ENCODE measurements at regions not wholly inside any gene's neighbourhood (a gene's known extent, or its start where the extent isn't known, plus 50 kb on each side); places are given as distances from the start of the nearest gene placed in this dataset.

DNA sequence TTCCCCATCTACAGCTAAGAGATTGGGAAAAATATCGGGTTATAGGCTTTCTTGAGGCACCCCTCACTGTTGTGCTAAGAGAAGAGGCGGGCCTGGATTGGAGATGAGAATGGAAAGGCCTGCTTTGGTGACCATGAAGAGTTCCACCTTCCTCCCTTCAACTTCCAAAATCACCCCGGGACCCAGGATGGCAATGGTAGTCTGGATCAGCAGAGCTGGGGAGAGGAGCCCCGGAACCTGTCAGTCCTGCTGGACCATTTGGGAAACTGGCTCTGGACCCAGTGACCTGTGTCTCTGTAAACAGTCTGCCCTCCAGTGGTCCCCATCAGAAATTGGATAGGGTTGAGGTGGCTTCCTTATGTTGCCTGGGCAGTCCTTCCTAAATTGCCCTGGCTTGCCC lies 1085.6 kb downstream of the KHDRBS2 start:
- TF ChIP-seq, protein P1, sequence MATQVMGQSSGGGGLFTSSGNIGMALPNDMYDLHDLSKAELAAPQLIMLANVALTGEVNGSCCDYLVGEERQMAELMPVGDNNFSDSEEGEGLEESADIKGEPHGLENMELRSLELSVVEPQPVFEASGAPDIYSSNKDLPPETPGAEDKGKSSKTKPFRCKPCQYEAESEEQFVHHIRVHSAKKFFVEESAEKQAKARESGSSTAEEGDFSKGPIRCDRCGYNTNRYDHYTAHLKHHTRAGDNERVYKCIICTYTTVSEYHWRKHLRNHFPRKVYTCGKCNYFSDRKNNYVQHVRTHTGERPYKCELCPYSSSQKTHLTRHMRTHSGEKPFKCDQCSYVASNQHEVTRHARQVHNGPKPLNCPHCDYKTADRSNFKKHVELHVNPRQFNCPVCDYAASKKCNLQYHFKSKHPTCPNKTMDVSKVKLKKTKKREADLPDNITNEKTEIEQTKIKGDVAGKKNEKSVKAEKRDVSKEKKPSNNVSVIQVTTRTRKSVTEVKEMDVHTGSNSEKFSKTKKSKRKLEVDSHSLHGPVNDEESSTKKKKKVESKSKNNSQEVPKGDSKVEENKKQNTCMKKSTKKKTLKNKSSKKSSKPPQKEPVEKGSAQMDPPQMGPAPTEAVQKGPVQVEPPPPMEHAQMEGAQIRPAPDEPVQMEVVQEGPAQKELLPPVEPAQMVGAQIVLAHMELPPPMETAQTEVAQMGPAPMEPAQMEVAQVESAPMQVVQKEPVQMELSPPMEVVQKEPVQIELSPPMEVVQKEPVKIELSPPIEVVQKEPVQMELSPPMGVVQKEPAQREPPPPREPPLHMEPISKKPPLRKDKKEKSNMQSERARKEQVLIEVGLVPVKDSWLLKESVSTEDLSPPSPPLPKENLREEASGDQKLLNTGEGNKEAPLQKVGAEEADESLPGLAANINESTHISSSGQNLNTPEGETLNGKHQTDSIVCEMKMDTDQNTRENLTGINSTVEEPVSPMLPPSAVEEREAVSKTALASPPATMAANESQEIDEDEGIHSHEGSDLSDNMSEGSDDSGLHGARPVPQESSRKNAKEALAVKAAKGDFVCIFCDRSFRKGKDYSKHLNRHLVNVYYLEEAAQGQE (IDR thresholded peaks at IDR 0.05; ENCODE audit: unreplicated experiment): no peak
- TF ChIP-seq EZH2 (IDR thresholded peaks at IDR 0.05; ENCODE audit: low read depth, unreplicated experiment) (no peak), JUNB (IDR thresholded peaks at IDR 0.05; ENCODE audit: unreplicated experiment) (no peak)
- TF ChIP-seq, protein P2, sequence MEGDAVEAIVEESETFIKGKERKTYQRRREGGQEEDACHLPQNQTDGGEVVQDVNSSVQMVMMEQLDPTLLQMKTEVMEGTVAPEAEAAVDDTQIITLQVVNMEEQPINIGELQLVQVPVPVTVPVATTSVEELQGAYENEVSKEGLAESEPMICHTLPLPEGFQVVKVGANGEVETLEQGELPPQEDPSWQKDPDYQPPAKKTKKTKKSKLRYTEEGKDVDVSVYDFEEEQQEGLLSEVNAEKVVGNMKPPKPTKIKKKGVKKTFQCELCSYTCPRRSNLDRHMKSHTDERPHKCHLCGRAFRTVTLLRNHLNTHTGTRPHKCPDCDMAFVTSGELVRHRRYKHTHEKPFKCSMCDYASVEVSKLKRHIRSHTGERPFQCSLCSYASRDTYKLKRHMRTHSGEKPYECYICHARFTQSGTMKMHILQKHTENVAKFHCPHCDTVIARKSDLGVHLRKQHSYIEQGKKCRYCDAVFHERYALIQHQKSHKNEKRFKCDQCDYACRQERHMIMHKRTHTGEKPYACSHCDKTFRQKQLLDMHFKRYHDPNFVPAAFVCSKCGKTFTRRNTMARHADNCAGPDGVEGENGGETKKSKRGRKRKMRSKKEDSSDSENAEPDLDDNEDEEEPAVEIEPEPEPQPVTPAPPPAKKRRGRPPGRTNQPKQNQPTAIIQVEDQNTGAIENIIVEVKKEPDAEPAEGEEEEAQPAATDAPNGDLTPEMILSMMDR (conservative IDR thresholded peaks at IDR 0.05; ENCODE audit: low read depth in 2 of 2): peak in 1 of 2 experiments; percentile 28; a peak in 2 of 4 replicates

Measured in GM23338 (cell line).